GM19455 (cell line): ENCODE measurements at regions not wholly inside any gene's neighbourhood (a gene's known extent, or its start where the extent isn't known, plus 50 kb on each side); places are given as distances from the start of the nearest gene placed in this dataset.

Experiments
- ATAC-seq: cut with Tn5 transposase; IDR thresholded peaks from one replicate; pipeline ENCODE4 v1.9.1; 2021; ENCODE audit not compliant: unreplicated experiment

DNA sequence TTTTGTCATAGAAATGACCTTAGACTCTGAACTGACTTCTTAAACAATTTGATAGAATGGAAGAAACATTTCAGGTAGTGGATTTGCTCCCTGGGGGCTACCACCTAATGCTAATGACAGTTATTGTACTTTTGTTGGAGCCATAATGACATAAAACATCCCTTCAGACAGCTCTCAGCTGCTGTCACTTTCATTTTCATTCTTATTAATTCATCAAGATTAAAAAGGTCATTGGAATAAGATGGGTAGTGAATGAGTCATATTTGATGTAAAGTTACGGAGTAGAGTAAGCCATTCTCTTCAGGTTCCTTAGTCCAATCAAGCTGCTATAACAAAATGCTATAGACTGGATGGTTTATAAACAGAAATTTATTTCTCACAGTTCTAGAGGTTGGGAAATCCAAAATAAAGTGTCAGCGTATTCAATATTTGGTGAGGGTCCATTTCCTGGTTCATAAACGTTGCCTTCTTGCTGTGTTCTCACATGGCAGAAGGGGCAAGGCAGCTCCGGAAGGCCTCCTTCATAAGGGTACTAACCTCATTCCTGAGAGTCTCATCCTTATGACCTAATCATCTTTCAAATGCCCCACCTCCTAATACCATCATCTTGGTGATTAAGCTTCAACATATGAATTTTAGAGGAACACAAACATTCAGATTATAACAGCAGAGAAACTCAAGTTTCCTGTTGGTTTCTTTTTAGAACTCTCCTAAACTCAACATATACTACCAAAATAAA, 268.5 kb downstream of the ARAP2 start:
- no peak for ATAC-seq

DNA sequence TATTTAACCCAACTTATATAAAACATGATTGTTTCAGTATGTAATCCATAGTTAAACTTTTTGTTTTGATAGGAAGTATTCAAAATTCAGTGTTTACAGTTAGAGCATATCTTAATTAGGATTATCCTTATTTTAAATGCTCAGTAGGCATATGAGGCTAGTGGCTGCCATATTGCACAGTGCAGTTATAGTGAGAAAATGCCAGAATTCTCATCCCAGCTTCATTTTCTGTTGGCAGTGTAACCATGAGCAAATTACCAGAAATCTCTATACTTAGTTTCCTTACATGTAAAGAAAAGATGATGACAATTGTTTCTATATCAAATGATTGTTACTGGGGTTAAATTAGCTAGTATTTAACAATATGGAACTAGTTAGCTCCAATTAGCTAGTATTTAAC, 265.8 kb downstream of the ARAP2 start:
- no peak for ATAC-seq

DNA sequence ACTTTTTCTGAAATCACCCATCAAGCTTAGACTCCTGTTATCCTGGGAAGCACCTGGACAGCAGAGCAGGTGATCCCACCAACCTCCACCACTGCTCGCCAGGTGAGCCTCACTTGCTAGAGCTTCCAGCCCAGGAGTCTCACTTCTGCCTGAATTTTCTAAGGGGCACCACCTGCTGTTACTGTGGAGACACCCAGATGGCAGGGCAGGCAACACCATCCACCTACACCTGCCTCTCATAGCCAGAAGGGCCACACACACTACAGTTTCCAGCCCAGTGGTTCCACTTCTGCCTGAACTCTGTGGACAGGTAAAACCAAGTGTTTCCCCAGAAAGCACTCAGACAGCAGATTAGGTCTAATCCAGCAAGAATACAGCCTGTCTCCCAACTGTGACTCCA, 262.0 kb downstream of the ARAP2 start:
- ATAC-seq, result no peak

DNA sequence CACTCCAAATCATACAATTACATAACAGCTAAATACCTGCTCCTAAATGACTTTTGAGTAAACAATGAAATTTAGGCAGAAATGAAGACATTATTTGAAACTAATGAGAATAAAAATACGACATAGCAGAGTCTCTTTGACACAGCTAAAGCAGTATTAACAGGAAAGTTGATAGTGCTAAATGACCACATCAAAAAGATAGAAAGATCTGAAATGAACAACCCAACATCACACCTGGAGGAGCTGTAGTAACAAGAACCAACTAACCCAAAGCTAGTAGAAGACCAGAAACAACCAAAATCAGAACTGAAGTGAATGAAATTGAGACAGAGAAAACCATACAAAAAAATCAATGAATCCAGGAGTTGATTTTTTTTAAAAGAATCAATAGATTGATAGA, 257.8 kb downstream of the ARAP2 start:
- ATAC-seq, result no peak

GRCh38 chr4:35993606-35994005, 250.7 kb downstream of the ARAP2 start:
- no peak for ATAC-seq

GRCh38 chr4:36000941-36001557, 243.3 kb downstream of the ARAP2 start:
- ATAC-seq, result no peak

DNA sequence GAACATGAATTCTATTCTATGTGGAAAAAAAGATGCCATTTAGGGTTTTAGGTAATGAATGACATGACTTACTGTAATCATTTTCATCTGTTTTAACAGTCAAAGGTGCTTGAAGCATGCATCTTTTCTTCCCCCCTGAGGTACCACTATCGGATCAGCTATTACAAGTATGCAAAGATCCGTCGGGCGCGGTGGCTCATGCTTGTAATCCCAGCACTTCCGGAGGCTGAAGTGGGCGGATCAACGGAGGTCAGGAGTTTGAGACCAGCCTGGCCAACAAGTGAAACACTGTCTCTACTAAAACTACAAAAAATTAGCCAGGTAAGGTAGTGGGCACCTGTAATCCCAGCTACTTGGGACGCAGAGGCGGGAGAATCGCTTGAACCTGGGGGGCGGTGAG, 241.3 kb downstream of the ARAP2 start:
- no peak for ATAC-seq

DNA sequence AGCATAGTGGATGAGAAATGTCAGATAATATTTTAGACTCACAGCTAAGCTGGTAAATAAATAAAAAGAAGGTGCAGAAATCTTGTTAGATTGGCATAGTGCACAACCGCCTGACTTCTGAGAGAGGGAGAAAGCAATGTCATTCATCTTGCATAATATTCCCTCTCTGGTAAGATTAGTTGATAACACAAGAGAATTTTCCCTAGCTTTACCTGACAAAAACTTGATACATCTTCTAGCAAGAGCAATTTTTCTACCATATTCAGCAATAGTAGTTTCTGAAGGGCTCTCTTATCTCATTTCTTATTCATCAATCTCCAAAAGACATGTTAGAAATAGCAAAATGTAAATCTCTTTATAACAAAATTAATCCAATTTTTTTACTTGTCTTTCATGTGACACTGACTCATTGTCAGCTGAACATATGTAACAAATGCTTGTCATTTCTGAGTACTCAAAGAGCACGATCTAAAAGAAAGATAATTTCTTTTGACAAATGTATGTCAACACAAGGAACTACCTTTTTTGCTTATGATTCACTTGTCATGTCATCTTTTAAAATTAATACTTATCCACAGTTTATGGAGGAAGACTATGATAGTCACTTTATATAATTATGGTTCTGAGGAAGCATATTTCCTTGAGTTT, 240.0 kb downstream of the ARAP2 start:
- ATAC-seq, result no peak

DNA sequence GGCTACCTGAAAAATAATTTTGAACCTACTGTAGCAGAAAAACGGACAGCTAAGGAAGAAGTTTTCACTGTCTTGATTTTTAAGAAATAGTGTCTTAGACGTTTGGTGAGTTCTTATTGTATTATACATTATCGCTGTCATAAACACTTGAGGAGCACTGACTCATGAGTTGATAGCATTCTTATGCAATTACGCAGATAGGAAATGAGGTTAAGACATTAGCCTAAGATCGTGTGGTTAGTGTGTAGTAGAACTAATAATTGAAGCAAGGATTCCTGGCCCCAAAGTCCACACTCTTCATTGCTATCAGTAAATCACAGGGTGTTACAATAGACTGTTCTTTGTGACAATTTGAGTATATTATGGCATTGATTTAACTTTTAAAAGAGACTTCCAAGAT, 238.1 kb downstream of the ARAP2 start:
- no peak for ATAC-seq

DNA sequence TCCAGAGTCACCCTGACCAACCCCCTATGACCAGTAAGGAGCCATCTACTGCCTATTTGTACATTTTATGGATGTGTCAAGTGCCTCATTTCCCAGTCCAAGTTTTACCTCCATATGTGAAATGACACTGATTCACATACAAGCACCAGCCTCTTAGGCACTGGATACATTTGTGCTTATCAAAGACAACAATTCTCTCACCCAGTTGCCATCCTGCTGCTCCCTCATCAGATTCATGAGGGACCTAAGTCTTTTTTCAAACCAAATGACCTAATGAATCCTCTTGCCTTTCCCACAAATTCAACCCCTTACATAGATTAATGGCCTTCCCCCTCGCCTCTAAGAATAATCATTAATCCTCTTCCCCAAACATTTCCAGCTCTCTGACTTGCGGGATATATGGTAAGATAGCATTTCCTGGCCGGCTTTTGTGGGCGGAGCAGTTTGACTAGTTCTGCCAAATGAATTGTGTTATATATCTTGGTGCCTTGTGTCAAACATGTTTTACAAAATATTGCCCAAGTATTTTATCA, 233.9 kb downstream of the ARAP2 start:
- no peak for ATAC-seq

DNA sequence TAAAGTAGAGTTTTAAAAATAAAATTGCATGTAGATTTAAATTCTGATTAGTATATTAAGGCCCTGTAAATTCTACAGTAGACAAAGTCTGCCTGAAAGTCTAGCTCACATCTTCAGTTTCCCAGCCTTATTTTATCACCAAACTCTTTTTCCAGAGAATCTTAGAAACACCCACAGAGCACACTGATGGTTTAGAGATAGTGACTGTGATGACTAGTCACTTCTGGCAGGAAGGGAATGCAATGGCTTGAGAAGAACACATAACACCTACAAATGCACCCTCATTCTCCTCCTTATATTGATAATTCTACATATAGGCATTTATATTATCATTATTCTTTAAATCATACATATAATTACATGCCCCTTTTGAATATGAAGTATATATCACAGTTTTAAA, 232.9 kb downstream of the ARAP2 start:
- ATAC-seq, result no peak

DNA sequence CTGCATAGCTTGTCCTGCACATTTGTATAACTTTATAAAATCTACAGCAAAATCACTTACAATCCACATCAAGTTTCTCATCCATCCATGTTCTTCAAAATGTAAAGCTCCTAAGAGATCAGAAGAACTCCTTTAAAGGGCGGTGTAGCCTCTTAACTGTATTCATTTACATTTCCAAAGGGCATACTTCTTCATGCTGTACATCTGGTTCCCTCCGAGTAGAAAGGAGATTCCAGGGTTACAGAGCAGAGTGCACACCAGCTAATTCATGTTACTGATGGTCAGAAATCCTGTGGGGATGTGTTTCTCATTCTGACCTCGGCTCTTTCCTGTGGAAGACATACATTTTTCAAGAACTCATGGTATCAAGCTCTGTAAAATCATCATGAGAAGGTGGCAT, 231.8 kb downstream of the ARAP2 start:
- ATAC-seq, result no peak

DNA sequence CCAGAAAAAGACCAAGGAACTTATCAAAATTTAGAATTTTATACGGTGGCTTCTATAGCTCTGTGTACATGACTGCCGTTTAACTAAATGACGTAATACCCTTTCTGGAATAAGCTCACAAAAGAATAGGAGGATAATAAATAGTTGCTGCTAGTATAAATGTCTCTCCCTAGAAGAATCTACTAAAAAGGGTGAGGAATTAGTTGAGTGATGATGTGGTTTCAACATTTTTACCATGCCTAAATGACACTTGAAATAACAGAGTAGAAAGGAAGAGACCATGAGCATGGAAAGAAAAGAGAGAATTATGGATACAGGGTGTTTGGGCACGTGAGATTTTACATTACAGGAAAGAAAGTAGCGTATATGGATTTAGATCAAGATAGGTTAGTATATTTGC, 231.1 kb downstream of the ARAP2 start:
- no peak for ATAC-seq
